Glomerular visceral epithelial cell (primary cell): ENCODE measurements at regions not wholly inside any gene's neighbourhood (a gene's known extent, or its start where the extent isn't known, plus 50 kb on each side); places are given as distances from the start of the nearest gene placed in this dataset.

ENCODE experiments used
- DNase-seq: peaks from one replicate; pipeline ENCODE4 v3.0.0-alpha.2; 2016; ENCODE audit errors: extremely low spot score

GRCh38 chr11:122319691-122320620, 203.9 kb upstream of the BLID start:
- no peak for DNase-seq

- no peak for DNase-seq
Measured at GRCh38 chr11:122319085-122319484, 203.1 kb upstream of the BLID start.

- DNase-seq, result no peak
Measured at GRCh38 chr11:122317305-122317704, 201.3 kb upstream of the BLID start.

- no peak for DNase-seq
Measured at GRCh38 chr11:122313581-122313980, 197.6 kb upstream of the BLID start.

- no peak for DNase-seq
Measured at GRCh38 chr11:122311216-122311755, 195.3 kb upstream of the BLID start.

GRCh38 chr11:122310766-122311165, 194.8 kb upstream of the BLID start:
- DNase-seq, result no peak

- DNase-seq, result no peak
Measured at GRCh38 chr11:122309262-122309925, 193.4 kb upstream of the BLID start.

- DNase-seq, result no peak
Measured at GRCh38 chr11:122308226-122308625, 192.2 kb upstream of the BLID start.

GRCh38 chr11:122307476-122308035, 191.5 kb upstream of the BLID start:
- DNase-seq, result no peak

GRCh38 chr11:122306831-122307391, 190.9 kb upstream of the BLID start:
- no peak for DNase-seq

- no peak for DNase-seq
Measured at GRCh38 chr11:122305426-122306320, 189.7 kb upstream of the BLID start.

- no peak for DNase-seq
Measured at GRCh38 chr11:122304973-122305372, 189.0 kb upstream of the BLID start.

GRCh38 chr11:122304306-122304705, 188.3 kb upstream of the BLID start:
- no peak for DNase-seq

GRCh38 chr11:122294041-122294440, 178.0 kb upstream of the BLID start:
- DNase-seq, result no peak

- no peak for DNase-seq
Measured at GRCh38 chr11:122293296-122294023, 177.4 kb upstream of the BLID start.

GRCh38 chr11:122287401-122287800, 171.4 kb upstream of the BLID start:
- DNase-seq, result no peak

- DNase-seq, result no peak
Measured at GRCh38 chr11:122285070-122285988, 169.3 kb upstream of the BLID start.

GRCh38 chr11:122280870-122281269, 164.9 kb upstream of the BLID start:
- no peak for DNase-seq

GRCh38 chr11:122279194-122279593, 163.2 kb upstream of the BLID start:
- no peak for DNase-seq
